Muscle layer of colon (tissue), 2 donors: ENCODE measurements at regions not wholly inside any gene's neighbourhood (a gene's known extent, or its start where the extent isn't known, plus 50 kb on each side); places are given as distances from the start of the nearest gene placed in this dataset.
"Not testable (repeated sequence)": the region's sequence is repeated elsewhere in the genome, so short reads cannot be mapped to it uniquely, and the experiment has no call there.

Source experiments
- H3K27ac ChIP-seq: one replicate; pipeline ENCODE4 v1.7.0; 2013; ENCODE audit warnings: low read depth, mild to moderate bottlenecking, low read length, moderate library complexity
- H3K27me3 ChIP-seq, 2 donors: one replicate each; pipeline ENCODE4 v1.7.0; 2013; ENCODE audit warnings: low read length in 2 of 2, mild to moderate bottlenecking in 2 of 2; ENCODE audit not compliant: insufficient read depth in 2 of 2, control insufficient read depth in 1 of 2
- H3K36me3 ChIP-seq: one replicate; pipeline ENCODE4 v1.7.0; 2013; ENCODE audit warnings: mild to moderate bottlenecking, low read length; ENCODE audit not compliant: insufficient read depth
- H3K4me1 ChIP-seq: one replicate; pipeline ENCODE4 v1.7.0; 2013; ENCODE audit warnings: mild to moderate bottlenecking, low read length; ENCODE audit not compliant: insufficient read depth
- H3K4me3 ChIP-seq, 2 donors: one replicate each; pipeline ENCODE4 v1.7.0; 2013; ENCODE audit warnings: low read length in 2 of 2, low read depth in 1 of 2, mild to moderate bottlenecking in 1 of 2, moderate library complexity in 1 of 2
- H3K9ac ChIP-seq: one replicate; pipeline ENCODE4 v1.7.0; 2013; ENCODE audit warnings: low read length
- H3K9me3 ChIP-seq: one replicate; pipeline ENCODE4 v1.7.0; 2013; ENCODE audit warnings: mild to moderate bottlenecking, low read length
- donor health status: abdominal sarcoma.
- donor health status: Adenocarcinoma of cecum.

GRCh38 chr3:75193797-75194196 lies 470.3 kb upstream of the FRG2C start:
- Histone ChIP-seq H3K9me3 (no peaks in the 10 kb centered on the region), H3K9ac (no peak overlapping the region), H3K27me3 (no peaks in the 10 kb centered on the region), H3K4me1 (no peaks in the 10 kb centered on the region), H3K4me3 (no peak overlapping the region), H3K27ac (no peak overlapping the region), H3K36me3 (no peaks in the 10 kb centered on the region)

- H3K9me3 ChIP-seq, H3K9ac ChIP-seq, H3K4me1 ChIP-seq, H3K27ac ChIP-seq, H3K27me3 ChIP-seq, H3K4me3 ChIP-seq, H3K36me3 ChIP-seq: not testable (repeated sequence)
These were observed 449.8 kb upstream of the FRG2C start for GRCh38 chr3:75214332-75214731.

- no peaks in the 10 kb centered on the region for H3K4me1 ChIP-seq
- H3K27me3 ChIP-seq: no peaks in the 10 kb centered on the region
- no peaks in the 10 kb centered on the region for H3K36me3 ChIP-seq
These were observed 445.6 kb upstream of the FRG2C start for GRCh38 chr3:75218577-75218976.

GRCh38 chr3:75220932-75221331 lies 443.2 kb upstream of the FRG2C start:
- no peaks in the 10 kb centered on the region for H3K27me3 ChIP-seq
- H3K4me3 ChIP-seq: no peak overlapping the region
- H3K9me3 ChIP-seq: no peaks in the 10 kb centered on the region
- H3K27ac ChIP-seq: no peak overlapping the region
- no peaks in the 10 kb centered on the region for H3K36me3 ChIP-seq
- no peaks in the 10 kb centered on the region for H3K4me1 ChIP-seq
- H3K9ac ChIP-seq: no peak overlapping the region

More at GRCh38 chr3:75218577-75218976, 445.6 kb upstream of the FRG2C start:
- Histone ChIP-seq H3K9ac (no peak overlapping the region), H3K27ac (no peak overlapping the region), H3K9me3 (no peaks in the 10 kb centered on the region), H3K4me3 (no peak overlapping the region)

- Histone ChIP-seq H3K36me3 (no peaks in the 10 kb centered on the region), H3K27ac (no peak overlapping the region)
These were observed 439.7 kb upstream of the FRG2C start for GRCh38 chr3:75224412-75224811.

GRCh38 chr3:75232216-75232615 lies 431.9 kb upstream of the FRG2C start:
- Histone ChIP-seq H3K4me3 (no peak overlapping the region), H3K9ac (no peak overlapping the region), H3K27me3 (no peaks in the 10 kb centered on the region), H3K9me3 (no peaks in the 10 kb centered on the region), H3K27ac (no peak overlapping the region), H3K36me3 (no peaks in the 10 kb centered on the region), H3K4me1 (no peaks in the 10 kb centered on the region)

More at GRCh38 chr3:75224412-75224811, 439.7 kb upstream of the FRG2C start:
- Histone ChIP-seq H3K27me3 (no peaks in the 10 kb centered on the region), H3K4me3 (no peak overlapping the region), H3K9ac (no peak overlapping the region), H3K4me1 (no peaks in the 10 kb centered on the region), H3K9me3 (no peaks in the 10 kb centered on the region)

- H3K36me3 ChIP-seq: no peaks in the 10 kb centered on the region
- H3K4me1 ChIP-seq: no peaks in the 10 kb centered on the region
- H3K4me3 ChIP-seq: no peak overlapping the region
- no peaks in the 10 kb centered on the region for H3K9me3 ChIP-seq
- no peaks in the 10 kb centered on the region for H3K27me3 ChIP-seq
- H3K9ac ChIP-seq: no peak overlapping the region
- no peak overlapping the region for H3K27ac ChIP-seq
These were observed 428.5 kb upstream of the FRG2C start for GRCh38 chr3:75235631-75236030.

- no peaks in the 10 kb centered on the region for H3K36me3 ChIP-seq
- H3K27ac ChIP-seq: no peak overlapping the region
- no peaks in the 10 kb centered on the region for H3K9me3 ChIP-seq
- no peaks in the 10 kb centered on the region for H3K4me1 ChIP-seq
- H3K9ac ChIP-seq: no peak overlapping the region
- no peak overlapping the region for H3K4me3 ChIP-seq
- H3K27me3 ChIP-seq: no peaks in the 10 kb centered on the region
These were observed 427.1 kb upstream of the FRG2C start for GRCh38 chr3:75237053-75237452.

GRCh38 chr3:75237477-75237876 lies 426.7 kb upstream of the FRG2C start:
- H3K36me3 ChIP-seq: no peaks in the 10 kb centered on the region
- H3K4me3 ChIP-seq: no peak overlapping the region
- no peak overlapping the region for H3K9ac ChIP-seq

GRCh38 chr3:75241226-75241962 lies 422.7 kb upstream of the FRG2C start:
- H3K27me3 ChIP-seq, H3K4me3 ChIP-seq, H3K27ac ChIP-seq, H3K4me1 ChIP-seq, H3K9ac ChIP-seq, H3K36me3 ChIP-seq, H3K9me3 ChIP-seq: not testable (repeated sequence)

More at GRCh38 chr3:75237477-75237876, 426.7 kb upstream of the FRG2C start:
- Histone ChIP-seq H3K27me3 (no peaks in the 10 kb centered on the region), H3K27ac (no peak overlapping the region), H3K4me1 (no peaks in the 10 kb centered on the region), H3K9me3 (no peaks in the 10 kb centered on the region)

- no peaks in the 10 kb centered on the region for H3K4me1 ChIP-seq
- H3K36me3 ChIP-seq: no peaks in the 10 kb centered on the region
- H3K4me3 ChIP-seq: no peak overlapping the region
- H3K27ac ChIP-seq: no peak overlapping the region
- no peaks in the 10 kb centered on the region for H3K9me3 ChIP-seq
- no peak overlapping the region for H3K9ac ChIP-seq
- no peaks in the 10 kb centered on the region for H3K27me3 ChIP-seq
These were observed 422.0 kb upstream of the FRG2C start for GRCh38 chr3:75242012-75242735.

GRCh38 chr3:75248974-75249373 lies 415.2 kb upstream of the FRG2C start:
- Histone ChIP-seq H3K4me3 (no peak overlapping the region), H3K9me3 (no peaks in the 10 kb centered on the region), H3K36me3 (no peaks in the 10 kb centered on the region), H3K27me3 (no peaks in the 10 kb centered on the region), H3K4me1 (no peaks in the 10 kb centered on the region), H3K9ac (no peak overlapping the region), H3K27ac (no peak overlapping the region)
